Lower leg skin (tissue), 3 donors: ENCODE measurements at regions not wholly inside any gene's neighbourhood (a gene's known extent, or its start where the extent isn't known, plus 50 kb on each side); places are given as distances from the start of the nearest gene placed in this dataset.

ENCODE experiments used
- CTCF ChIP-seq, 3 donors: fragments of 450-650 bp; IDR thresholded peaks; one replicate each; pipeline ENCODE4 v1.5.1; 2016; ENCODE audit warnings: antibody characterized with exemption in 3 of 3, mild to moderate bottlenecking in 3 of 3, moderate library complexity in 2 of 3
- POLR2A ChIP-seq, 2 donors: fragments of 450-650 bp; IDR thresholded peaks; one replicate each; pipeline ENCODE4 v1.6.1; 2016 to 2017; ENCODE audit warnings: antibody characterized with exemption in 2 of 2, mild to moderate bottlenecking in 1 of 2, moderate library complexity in 1 of 2

GRCh38 chr1:167152192-167152876 is 58.5 kb downstream of the STYXL2 start:
- TF ChIP-seq CTCF (IDR thresholded peaks at IDR 0.05) (no peak), POLR2A (IDR thresholded peaks at IDR 0.05) (no peak)
